ENCODE measurements at regions not wholly inside any gene's neighbourhood (a gene's known extent, or its start where the extent isn't known, plus 50 kb on each side); places are given as distances from the start of the nearest gene placed in this dataset.

- no peaks in the 10 kb centered on the region for H3K36me3 ChIP-seq (ENCODE audit: control insufficient read depth, insufficient read depth, low read length)
- no peak overlapping the region for H3K4me3 ChIP-seq (ENCODE audit: low read depth, low read length)
- no peak; the same call in 1 of the 2 replicates for TF ChIP-seq CTCF (IDR thresholded peaks at IDR 0.05; ENCODE audit: insufficient read depth, low read depth, low read length)
- no peak for DNase-seq (ENCODE audit: low read depth)
- POLR2A ChIA-PET = no interaction called here
- CTCF ChIA-PET = interaction anchor here (1.0 to 1.2 kb wide), 5 partner anchors 10 to 427 kb away, joined by 3 to 5 read pairs (median 3); no protein-coding TSS in a partner anchor
- H3K27me3 ChIP-seq (ENCODE audit: control insufficient read depth, insufficient read depth, low read length) = no peaks in the 10 kb centered on the region
Observed at GRCh38 chr7:131071786-131072504, 255.7 kb upstream of the MKLN1 start.

GRCh38 chr7:131072505-131073091, 255.1 kb upstream of the MKLN1 start:
- DNase-seq (ENCODE audit: low read depth) = no peak
- POLR2A ChIA-PET = no interaction called here
- CTCF ChIA-PET = interaction anchor here (1.0 to 1.2 kb wide), 4 partner anchors 9 to 426 kb away, joined by 3 to 5 read pairs (median 4); no protein-coding TSS in a partner anchor
- no peak for TF ChIP-seq CTCF (IDR thresholded peaks at IDR 0.05; ENCODE audit: insufficient read depth, low read depth, low read length)
- no peak overlapping the region for H3K4me3 ChIP-seq (ENCODE audit: low read depth, low read length)
- no peaks in the 10 kb centered on the region for H3K36me3 ChIP-seq (ENCODE audit: control insufficient read depth, insufficient read depth, low read length)
- no peaks in the 10 kb centered on the region for H3K27me3 ChIP-seq (ENCODE audit: control insufficient read depth, insufficient read depth, low read length)

- no peak for DNase-seq (ENCODE audit: low read depth)
- H3K4me3 ChIP-seq (ENCODE audit: low read depth, low read length) = no peak overlapping the region
- no peaks in the 10 kb centered on the region for H3K27me3 ChIP-seq (ENCODE audit: control insufficient read depth, insufficient read depth, low read length)
- POLR2A ChIA-PET = no interaction called here
- CTCF ChIA-PET = no interaction called here
- TF ChIP-seq CTCF (IDR thresholded peaks at IDR 0.05; ENCODE audit: insufficient read depth, low read depth, low read length) = no peak
- no peaks in the 10 kb centered on the region; the same call in 1 of the 2 replicates for H3K36me3 ChIP-seq (ENCODE audit: control insufficient read depth, insufficient read depth, low read length)
Observed at GRCh38 chr7:131074043-131074442, 253.6 kb upstream of the MKLN1 start.

GRCh38 chr7:131074585-131074984, 253.1 kb upstream of the MKLN1 start:
- POLR2A ChIA-PET = no interaction called here
- Histone ChIP-seq H3K36me3 (ENCODE audit: control insufficient read depth, insufficient read depth, low read length) (no peaks in the 10 kb centered on the region; the same call in 1 of the 2 replicates), H3K27me3 (ENCODE audit: control insufficient read depth, insufficient read depth, low read length) (no peaks in the 10 kb centered on the region), H3K4me3 (ENCODE audit: low read depth, low read length) (no peak overlapping the region)
- DNase-seq (ENCODE audit: low read depth) = no peak
- no peak for TF ChIP-seq CTCF (IDR thresholded peaks at IDR 0.05; ENCODE audit: insufficient read depth, low read depth, low read length)
- CTCF ChIA-PET = no interaction called here

GRCh38 chr7:131075406-131075805, 252.3 kb upstream of the MKLN1 start:
- ChIA-PET CTCF (interaction anchor here (1.0 kb wide), 1 partner anchor 26 kb away, joined by 3 read pairs; no protein-coding TSS in a partner anchor), POLR2A (interaction anchor here (0.5 kb wide), 1 partner anchor 336 kb away, joined by 3 read pairs; no protein-coding TSS in a partner anchor)
- no peaks in the 10 kb centered on the region; the same call in 1 of the 2 replicates for H3K36me3 ChIP-seq (ENCODE audit: control insufficient read depth, insufficient read depth, low read length)
- no peak for DNase-seq (ENCODE audit: low read depth)
- no peak for TF ChIP-seq CTCF (IDR thresholded peaks at IDR 0.05; ENCODE audit: insufficient read depth, low read depth, low read length)
- no peaks in the 10 kb centered on the region for H3K27me3 ChIP-seq (ENCODE audit: control insufficient read depth, insufficient read depth, low read length)
- H3K4me3 ChIP-seq (ENCODE audit: low read depth, low read length) = no peak overlapping the region

All from BJ (cell line).